Aorta (tissue), 5 donors: ENCODE measurements at regions not wholly inside any gene's neighbourhood (a gene's known extent, or its start where the extent isn't known, plus 50 kb on each side); places are given as distances from the start of the nearest gene placed in this dataset.
"Not testable (repeated sequence)": the region's sequence is repeated elsewhere in the genome, so short reads cannot be mapped to it uniquely, and the experiment has no call there.

Experiments
- ATAC-seq: fragments of 200-7000 bp; cut with Tn5 transposase; one replicate; pipeline ENCODE4 v1.9.1; 2022; ENCODE audit warnings: moderate library complexity; ENCODE audit not compliant: low FRiP score
- DNase-seq, 2 donors: peaks; one replicate each; pipeline ENCODE4 v3.0.0-alpha.2; 2020
- H3K27ac ChIP-seq, 2 donors: one replicate each; pipeline ENCODE4 v1.5.1; 2013; ENCODE audit warnings: low read length in 2 of 2, mild to moderate bottlenecking in 2 of 2, moderate library complexity in 2 of 2, control low read depth in 1 of 2, inconsistent platforms in 1 of 2, low read depth in 1 of 2
- H3K27me3 ChIP-seq, 2 donors: one replicate each; pipeline ENCODE4 v1.6.1; 2013; ENCODE audit warnings: control low read depth in 1 of 2, low read length in 1 of 2, mild to moderate bottlenecking in 1 of 2, moderate library complexity in 1 of 2; ENCODE audit not compliant: insufficient read depth in 2 of 2, control insufficient read depth in 1 of 2
- H3K36me3 ChIP-seq, 2 donors: one replicate each; pipeline ENCODE4 v1.6.1; 2013; ENCODE audit warnings: control low read depth in 1 of 2, low read length in 1 of 2, mild to moderate bottlenecking in 1 of 2; ENCODE audit not compliant: insufficient read depth in 2 of 2, control insufficient read depth in 1 of 2
- H3K4me1 ChIP-seq, 2 donors: one replicate each; pipeline ENCODE4 v1.6.1; 2013; ENCODE audit warnings: low read length in 2 of 2, control low read depth in 1 of 2, mild to moderate bottlenecking in 1 of 2, moderate library complexity in 1 of 2; ENCODE audit not compliant: insufficient read depth in 2 of 2, control insufficient read depth in 1 of 2
- H3K4me3 ChIP-seq, 2 donors: one replicate each; pipeline ENCODE4 v1.5.1; 2013; ENCODE audit warnings: low read length in 2 of 2, control low read depth in 1 of 2, mild to moderate bottlenecking in 1 of 2
- H3K9me3 ChIP-seq: one replicate; pipeline ENCODE4 v1.6.1; 2013; ENCODE audit warnings: mild to moderate bottlenecking, low read length; ENCODE audit not compliant: control insufficient read depth
- WGBS, 2 donors: extraction: QIAGEN DNeasy Blood & Tissue Kit; methylation state at CpG; one replicate each; pipeline ENCODE4 v1.1.7; 2013; 5-methylcytosine and 5-hydroxymethylcytosine counted together
- intact Hi-C, 2 donors: fragments of 100-400 bp; cut with DNase I; formaldehyde crosslinking; loops; one replicate each; pipeline versions ENCODE4 v1.14.2 to v1.15.0; 2022
- donor health status: healthy with polysubstance abuse.
- donor health status: Bipolar disorder and iron deficiency.
- donor health status: DM: no; HTN: no; CAD: no.
- donor health status: DM: no; HTN: no; CAD: no.
- donor health status: DM: yes; HTN: yes; CAD: no.

GRCh38 chr10:9140373-9140772 lies 1085.9 kb downstream of the GATA3 start:
- Histone ChIP-seq H3K4me1 (no peaks in the 10 kb centered on the region), H3K27me3 (no peaks in the 10 kb centered on the region), H3K4me3 (no peak overlapping the region), H3K27ac (no peak overlapping the region), H3K9me3 (no peaks in the 10 kb centered on the region), H3K36me3 (no peaks in the 10 kb centered on the region)
- DNase-seq, result no peak
- intact Hi-C loops, result no loop called here
- ATAC-seq, result no peak
- WGBS, 2 donors, result 4% methylated on average over 3 of the region's 3 CpGs

- DNase-seq, result no peak
- Histone ChIP-seq H3K4me3 (no peak overlapping the region), H3K27ac (no peak overlapping the region), H3K9me3 (no peaks in the 10 kb centered on the region), H3K4me1 (peaks cover 0 to 3% of the 10 kb centered on the region in 2 donors), H3K27me3 (no peaks in the 10 kb centered on the region), H3K36me3 (no peaks in the 10 kb centered on the region)
- intact Hi-C loops, result no loop called here
- ATAC-seq, result no peak
- WGBS, 2 donors, result 93 to 98% methylated on average over 6 of the region's 6 CpGs
Measured at GRCh38 chr10:9147475-9147874, 1093.0 kb downstream of the GATA3 start.

- Histone ChIP-seq H3K36me3 (no peaks in the 10 kb centered on the region), H3K4me3 (no peak overlapping the region), H3K4me1 (peaks cover 0 to 3% of the 10 kb centered on the region in 2 donors), H3K9me3 (no peaks in the 10 kb centered on the region), H3K27ac (no peak overlapping the region), H3K27me3 (no peaks in the 10 kb centered on the region)
- DNase-seq, result no peak
- no peak for ATAC-seq
- intact Hi-C loops, result no loop called here
Measured at GRCh38 chr10:9149134-9149533, 1094.6 kb downstream of the GATA3 start.

GRCh38 chr10:9153057-9153456 lies 1098.6 kb downstream of the GATA3 start:
- 91 to 95% methylated on average over 1 of the region's 1 CpG for WGBS, 2 donors
- H3K9me3 ChIP-seq, intact Hi-C loops, H3K4me3 ChIP-seq, H3K27me3 ChIP-seq, H3K36me3 ChIP-seq, H3K27ac ChIP-seq, H3K4me1 ChIP-seq, ATAC-seq, DNase-seq: not testable (repeated sequence)

DNA sequence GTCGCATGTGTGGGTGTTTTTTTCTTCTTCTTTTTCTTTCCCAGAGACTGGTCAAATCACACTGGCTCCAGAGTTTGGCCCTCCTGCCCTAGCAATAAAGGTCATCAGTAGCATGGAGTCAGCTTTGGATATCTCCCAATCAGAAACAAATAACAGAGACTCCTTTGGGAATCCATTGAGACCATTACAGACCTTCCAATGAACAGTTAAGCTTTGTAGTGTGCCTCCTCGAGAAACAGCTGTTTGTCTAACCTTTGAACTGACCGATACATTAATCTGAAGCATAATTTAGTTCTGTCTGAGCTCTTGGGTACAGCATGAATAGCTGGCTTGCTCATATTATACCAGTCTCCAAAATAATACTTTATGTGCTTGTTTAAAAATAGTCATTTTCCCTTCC lies 1103.2 kb downstream of the GATA3 start:
- H3K4me1 ChIP-seq, result no peaks in the 10 kb centered on the region
- WGBS, 2 donors, result 25 to 37% methylated on average over 3 of the region's 3 CpGs
- no peaks in the 10 kb centered on the region for H3K27me3 ChIP-seq
- intact Hi-C loops, result no loop called here
- DNase-seq, result no peak
- no peak overlapping the region for H3K4me3 ChIP-seq
- no peaks in the 10 kb centered on the region for H3K36me3 ChIP-seq
- peaks cover 6% of the 10 kb centered on the region for H3K9me3 ChIP-seq
- no peak overlapping the region for H3K27ac ChIP-seq
- ATAC-seq, result no peak

- no peaks in the 10 kb centered on the region for H3K4me1 ChIP-seq
- H3K9me3 ChIP-seq, result peaks cover 6% of the 10 kb centered on the region
- intact Hi-C loops, result no loop called here
- H3K36me3 ChIP-seq, result no peaks in the 10 kb centered on the region
- no peak overlapping the region for H3K27ac ChIP-seq
- ATAC-seq (no peak), DNase-seq (no peak)
- no peak overlapping the region for H3K4me3 ChIP-seq
- WGBS, 2 donors, result 84% methylated on average over 3 of the region's 3 CpGs
- no peaks in the 10 kb centered on the region for H3K27me3 ChIP-seq
Measured at GRCh38 chr10:9158675-9159074, 1104.2 kb downstream of the GATA3 start.

DNA sequence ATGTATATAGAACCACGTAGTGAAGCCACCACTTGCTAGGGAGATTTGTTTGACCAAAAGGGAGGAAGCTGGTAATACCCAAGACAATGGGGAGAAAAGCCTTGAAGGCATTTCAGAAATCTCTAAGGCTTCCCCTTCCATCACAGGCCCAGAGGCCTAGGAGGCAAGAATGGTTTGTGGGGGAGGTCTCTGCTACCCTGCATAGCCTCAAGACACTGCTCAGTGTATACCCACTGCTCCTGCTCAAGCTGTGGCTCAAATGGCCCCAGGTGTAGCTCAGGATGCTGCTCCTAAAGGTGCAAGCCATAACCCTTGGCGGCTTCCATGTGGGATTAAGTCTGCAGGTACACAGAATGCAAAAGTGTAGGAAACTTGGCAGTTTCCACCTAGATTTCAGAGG lies 1105.8 kb downstream of the GATA3 start:
- H3K27me3 ChIP-seq, result peaks cover 0 to 2% of the 10 kb centered on the region in 2 donors
- no peaks in the 10 kb centered on the region for H3K36me3 ChIP-seq
- peaks cover 6% of the 10 kb centered on the region for H3K9me3 ChIP-seq
- H3K4me1 ChIP-seq, result no peaks in the 10 kb centered on the region
- intact Hi-C loops, result no loop called here
- no peak overlapping the region for H3K27ac ChIP-seq
- DNase-seq (no peak), ATAC-seq (no peak)
- WGBS, 2 donors, result 82 to 96% methylated on average over 2 of the region's 2 CpGs
- H3K4me3 ChIP-seq, result no peak overlapping the region

DNA sequence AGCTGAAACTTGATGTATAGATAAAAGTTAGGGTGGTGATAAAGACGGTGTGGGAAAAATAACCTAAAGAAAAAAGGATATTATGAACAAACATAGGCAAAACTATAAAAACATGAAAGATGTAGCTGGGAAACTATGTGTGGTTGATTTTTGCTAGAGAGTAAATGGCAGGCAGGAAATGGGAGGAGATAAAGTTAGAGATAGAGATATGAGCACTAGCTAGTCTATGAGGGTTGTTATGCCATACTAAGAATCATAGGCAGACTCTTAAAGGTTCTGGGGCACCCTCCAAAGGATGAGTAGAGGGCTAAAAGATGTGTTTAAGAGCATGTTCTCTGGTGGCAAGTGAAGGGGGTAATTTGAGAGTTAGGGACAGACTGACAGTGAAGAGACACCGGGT lies 1109.2 kb downstream of the GATA3 start:
- H3K27me3 ChIP-seq, result peaks cover 0 to 2% of the 10 kb centered on the region in 2 donors
- no peaks in the 10 kb centered on the region for H3K36me3 ChIP-seq
- no peak overlapping the region for H3K4me3 ChIP-seq
- DNase-seq (no peak), ATAC-seq (no peak)
- H3K27ac ChIP-seq, result no peak overlapping the region
- 53 to 64% methylated on average over 2 of the region's 2 CpGs for whole genome bisulfite sequencing, 2 donors
- H3K9me3 ChIP-seq, result peaks cover 6% of the 10 kb centered on the region
- intact Hi-C loops, result no loop called here
- no peaks in the 10 kb centered on the region for H3K4me1 ChIP-seq

DNA sequence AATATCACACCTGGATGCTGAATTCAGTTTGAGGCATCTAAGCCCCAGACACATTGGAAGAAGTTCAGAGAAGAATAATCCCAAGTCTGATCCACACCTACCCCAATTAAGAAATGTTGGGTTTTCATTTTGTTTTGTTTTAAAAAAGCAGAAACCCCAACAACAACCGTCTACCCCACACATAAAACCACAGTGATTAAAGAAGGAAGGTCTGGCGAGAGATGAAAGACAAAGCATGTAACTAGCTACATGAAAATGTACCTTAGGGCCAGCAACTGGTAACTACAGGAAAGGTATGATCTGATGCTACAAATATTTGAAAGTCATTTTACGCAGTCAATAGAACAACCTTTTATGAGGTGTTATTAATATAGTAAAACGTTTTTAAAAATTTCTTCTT lies 1112.3 kb downstream of the GATA3 start:
- no peaks in the 10 kb centered on the region for H3K4me1 ChIP-seq
- no peak overlapping the region for H3K27ac ChIP-seq
- no peak overlapping the region for H3K4me3 ChIP-seq
- no peaks in the 10 kb centered on the region for H3K36me3 ChIP-seq
- H3K9me3 ChIP-seq, result no peaks in the 10 kb centered on the region
- intact Hi-C loops, result no loop called here
- peaks cover 0 to 2% of the 10 kb centered on the region in 2 donors for H3K27me3 ChIP-seq
- DNase-seq (no peak), ATAC-seq (no peak)
- WGBS, 2 donors, result 76 to 77% methylated on average over 4 of the region's 4 CpGs
